ENCODE measurements at regions not wholly inside any gene's neighbourhood (a gene's known extent, or its start where the extent isn't known, plus 50 kb on each side); places are given as distances from the start of the nearest gene placed in this dataset.

DNA sequence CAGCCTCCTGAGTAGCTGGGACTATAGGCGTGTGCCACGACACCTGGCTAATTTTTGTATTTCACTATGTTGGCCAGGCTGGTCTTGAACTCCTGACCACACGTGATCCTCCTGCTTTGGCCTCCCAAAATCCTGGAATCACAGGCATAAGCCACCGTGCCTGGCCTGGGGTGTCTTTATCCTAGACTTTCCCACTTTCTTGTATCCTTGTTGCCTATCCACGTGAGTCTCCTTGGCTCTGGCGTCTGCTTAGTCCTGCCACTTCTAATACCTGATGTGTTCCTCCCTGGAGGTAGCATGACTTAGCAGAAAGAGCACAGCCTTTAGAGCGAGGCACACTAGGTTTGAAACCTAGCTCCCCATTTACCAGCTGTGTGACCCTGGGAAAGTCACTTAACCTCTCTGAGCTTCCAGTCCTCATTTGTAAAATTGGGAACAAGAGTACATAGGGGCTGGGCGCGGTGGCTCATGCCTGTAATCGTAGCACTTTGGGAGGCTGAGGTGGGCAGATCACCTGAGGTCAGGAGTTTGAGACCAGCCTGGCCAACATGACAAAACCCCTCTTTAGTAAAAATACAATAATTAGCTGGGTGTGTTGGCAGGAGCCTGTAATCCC, 344.6 kb downstream of the TYW1 start:
- TF ChIP-seq, protein P1, sequence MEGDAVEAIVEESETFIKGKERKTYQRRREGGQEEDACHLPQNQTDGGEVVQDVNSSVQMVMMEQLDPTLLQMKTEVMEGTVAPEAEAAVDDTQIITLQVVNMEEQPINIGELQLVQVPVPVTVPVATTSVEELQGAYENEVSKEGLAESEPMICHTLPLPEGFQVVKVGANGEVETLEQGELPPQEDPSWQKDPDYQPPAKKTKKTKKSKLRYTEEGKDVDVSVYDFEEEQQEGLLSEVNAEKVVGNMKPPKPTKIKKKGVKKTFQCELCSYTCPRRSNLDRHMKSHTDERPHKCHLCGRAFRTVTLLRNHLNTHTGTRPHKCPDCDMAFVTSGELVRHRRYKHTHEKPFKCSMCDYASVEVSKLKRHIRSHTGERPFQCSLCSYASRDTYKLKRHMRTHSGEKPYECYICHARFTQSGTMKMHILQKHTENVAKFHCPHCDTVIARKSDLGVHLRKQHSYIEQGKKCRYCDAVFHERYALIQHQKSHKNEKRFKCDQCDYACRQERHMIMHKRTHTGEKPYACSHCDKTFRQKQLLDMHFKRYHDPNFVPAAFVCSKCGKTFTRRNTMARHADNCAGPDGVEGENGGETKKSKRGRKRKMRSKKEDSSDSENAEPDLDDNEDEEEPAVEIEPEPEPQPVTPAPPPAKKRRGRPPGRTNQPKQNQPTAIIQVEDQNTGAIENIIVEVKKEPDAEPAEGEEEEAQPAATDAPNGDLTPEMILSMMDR (IDR thresholded peaks at IDR 0.05): no peak
- TF ChIP-seq POLR2A (IDR thresholded peaks at IDR 0.05) (no peak), POLR2AphosphoS5 (IDR thresholded peaks at IDR 0.05) (no peak)

Data from gastroesophageal sphincter (tissue), 3 donors.